IMR-90 (cell line): ENCODE measurements at regions not wholly inside any gene's neighbourhood (a gene's known extent, or its start where the extent isn't known, plus 50 kb on each side); places are given as distances from the start of the nearest gene placed in this dataset.

Experiments used
- ATAC-seq: fragments of 200-7000 bp; cut with Tn5 transposase; 2 replicates; pipeline ENCODE4 v1.9.1; 2020; ENCODE audit warnings: low read depth, mild to moderate bottlenecking, moderate library complexity
- BruUV-seq: library from RNA; stranded (reverse); fragments of 400-500 nt; replicated peaks from 2 replicates; lab custom pipeline; 2021; lab: Mats Ljungman, UMichigan
- CTCF ChIA-PET: fragments of 300-600 bp; formaldehyde crosslinking; extraction: SDS; loops from one replicate; lab custom pipeline; 2021; ENCODE audit warnings: antibody characterized with exemption; lab: Yijun Ruan, JAX
- POLR2A ChIA-PET: fragments of 300-600 bp; sonication (Branson Sonifier 250); formaldehyde crosslinking; loops from one replicate; lab custom pipeline; 2022; ENCODE audit warnings: antibody characterized with exemption; ENCODE audit not compliant: unreplicated experiment; lab: Charles Lee
- DNase-seq: peaks from one replicate; pipeline ENCODE4 v3.0.0; 2013
- H2AFZ ChIP-seq: replicated peaks from 2 replicates; pipeline ENCODE3; 2013; ENCODE audit warnings: low read length, mild to moderate bottlenecking; ENCODE audit not compliant: poor library complexity
- H2AK5ac ChIP-seq: 2 replicates; pipeline ENCODE4 v1.6.1; 2013; ENCODE audit warnings: low read depth, low read length, inconsistent platforms
- H2AK9ac ChIP-seq: replicated peaks from 2 replicates; pipeline ENCODE3; 2013; ENCODE audit warnings: mild to moderate bottlenecking, low read depth, low read length, moderate library complexity; ENCODE audit not compliant: poor library complexity
- H2BK120ac ChIP-seq: 2 replicates; pipeline ENCODE4 v1.6.1; 2013; ENCODE audit warnings: low read depth, low read length, inconsistent platforms
- H2BK15ac ChIP-seq: 3 replicates; pipeline ENCODE4 v1.6.1; 2013; ENCODE audit warnings: low read depth, low read length, inconsistent platforms
- H2BK20ac ChIP-seq: 2 replicates; pipeline ENCODE4 v1.6.1; 2013; ENCODE audit warnings: low read depth, mild to moderate bottlenecking, inconsistent platforms, low read length, moderate library complexity
- H2BK5ac ChIP-seq: 2 replicates; pipeline ENCODE4 v1.6.1; 2013; ENCODE audit warnings: mild to moderate bottlenecking, low read depth, low read length, inconsistent platforms; ENCODE audit not compliant: poor library complexity, severe bottlenecking
- H3K14ac ChIP-seq: replicated peaks from 2 replicates; pipeline ENCODE4 v1.6.1; 2013; ENCODE audit warnings: low read depth, low read length, inconsistent platforms
- H3K18ac ChIP-seq: 2 replicates; pipeline ENCODE4 v1.6.1; 2013; ENCODE audit warnings: low read depth, low read length, control low read depth
- H3K23ac ChIP-seq: 2 replicates; pipeline ENCODE4 v1.6.1; 2013; ENCODE audit warnings: low read depth, low read length, inconsistent platforms
- H3K27ac ChIP-seq: 2 replicates; pipeline ENCODE4 v1.5.1; 2013; ENCODE audit warnings: mild to moderate bottlenecking, control low read depth, low read length; ENCODE audit not compliant: insufficient read depth
- H3K27me3 ChIP-seq: 2 replicates; pipeline ENCODE4 v1.6.1; 2013; ENCODE audit warnings: low read length; ENCODE audit not compliant: control insufficient read depth, insufficient read depth
- H3K36me3 ChIP-seq: 2 replicates; pipeline ENCODE4 v1.6.1; 2013; ENCODE audit warnings: low read length, mixed read lengths; ENCODE audit not compliant: control insufficient read depth, insufficient read depth
- H3K4ac ChIP-seq: 2 replicates; pipeline ENCODE4 v1.6.1; 2013; ENCODE audit warnings: low read depth, low read length, inconsistent platforms
- H3K4me1 ChIP-seq: 2 replicates; pipeline ENCODE4 v1.6.1; 2013; ENCODE audit warnings: low read length, mixed read lengths; ENCODE audit not compliant: control insufficient read depth, insufficient read depth
- H3K4me2 ChIP-seq: 2 replicates; pipeline ENCODE4 v1.6.1; 2013; ENCODE audit warnings: low read depth, mild to moderate bottlenecking, control low read depth, low read length, moderate library complexity
- H3K4me3 ChIP-seq: 2 replicates; pipeline ENCODE4 v1.5.1; 2013; ENCODE audit warnings: low read depth, mild to moderate bottlenecking, control low read depth, low read length, moderate library complexity; ENCODE audit not compliant: insufficient read depth
- H3K56ac ChIP-seq: 2 replicates; pipeline ENCODE4 v1.6.1; 2013; ENCODE audit warnings: low read length, inconsistent platforms; ENCODE audit not compliant: insufficient read depth; ENCODE audit errors: extremely low read depth
- H3K79me1 ChIP-seq, 2 experiments: 2 replicates each; pipeline ENCODE4 v1.6.1; 2013; ENCODE audit warnings: low read length in 2 of 2, inconsistent platforms in 1 of 2, low read depth in 1 of 2
- H3K9ac ChIP-seq: 2 replicates; pipeline ENCODE4 v1.6.1; 2013; ENCODE audit warnings: low read depth, low read length, control low read depth
- H3K9me1 ChIP-seq: 2 replicates; pipeline ENCODE4 v1.6.1; 2013; ENCODE audit warnings: low read length, inconsistent platforms; ENCODE audit not compliant: insufficient read depth
- H3K9me3 ChIP-seq: 2 replicates; pipeline ENCODE4 v1.6.1; 2013; ENCODE audit warnings: low read length; ENCODE audit not compliant: control insufficient read depth, insufficient read depth
- H4K20me1 ChIP-seq: 2 replicates; pipeline ENCODE4 v1.6.1; 2013; ENCODE audit warnings: low read length, inconsistent platforms; ENCODE audit not compliant: insufficient read depth
- H4K5ac ChIP-seq: 2 replicates; pipeline ENCODE4 v1.6.1; 2013; ENCODE audit warnings: mild to moderate bottlenecking, low read depth, low read length, control low read depth
- H4K8ac ChIP-seq, 2 experiments: 2 replicates each; pipeline ENCODE4 v1.6.1; 2013; ENCODE audit warnings: low read depth in 2 of 2, low read length in 2 of 2, control low read depth in 1 of 2, inconsistent platforms in 1 of 2
- H4K91ac ChIP-seq: 2 replicates; pipeline ENCODE4 v1.6.1; 2013; ENCODE audit warnings: low read depth, low read length, inconsistent platforms; ENCODE audit not compliant: insufficient read depth
- CEBPB ChIP-seq: IDR thresholded peaks from 2 replicates; pipeline ENCODE4 v1.6.1; 2012; ENCODE audit warnings: low read depth, low read length, improper control_type of control experiment
- MAFK ChIP-seq: IDR thresholded peaks from 2 replicates; pipeline ENCODE4 v1.6.1; 2012; ENCODE audit warnings: low read depth, low read length, improper control_type of control experiment
- MAZ ChIP-seq: IDR thresholded peaks from 2 replicates; pipeline ENCODE4 v1.6.1; 2012; ENCODE audit warnings: low read depth, mild to moderate bottlenecking, low read length, improper control_type of control experiment, moderate library complexity, borderline replicate concordance
- WGBS, 2 experiments: methylation state at CpG; one replicate each; pipeline versions ENCODE4 v1.1.5 to v1.1.7; 2013; ENCODE audit warnings: missing lambda C conversion rate in 2 of 2; ENCODE audit not compliant: insufficient read length in 1 of 2; ENCODE audit errors: extremely low coverage in 2 of 2; 5-methylcytosine and 5-hydroxymethylcytosine counted together
- dilution Hi-C: fragments of 300-500 bp; cut with HindIII; formaldehyde crosslinking; loops from one replicate; pipeline ENCODE4 v1.14.3; 2018; ENCODE audit warnings: low sequenced_read_pairs; ENCODE audit not compliant: unreplicated experiment
- in situ Hi-C: fragments of 300-500 bp; cut with MboI; formaldehyde crosslinking; loops from 3 replicates; pipeline ENCODE4 v1.14.3; 2019; ENCODE audit warnings: low sequenced_read_pairs, inconsistent platforms, mixed read lengths
- intact Hi-C: fragments of 100-400 bp; cut with micrococcal nuclease; formaldehyde crosslinking; loops from 2 replicates; pipeline ENCODE4 v1.10.0; 2022

GRCh38 chr2:33893824-33894223, 294.7 kb upstream of the FAM98A start:
- H4K5ac ChIP-seq = no peak overlapping the region
- intact Hi-C loops = no loop called here
- H3K9me1 ChIP-seq = no peaks in the 10 kb centered on the region
- no peak overlapping the region for H4K91ac ChIP-seq
- in situ Hi-C loops = no loop called here
- H3K27me3 ChIP-seq = no peaks in the 10 kb centered on the region
- no peaks in the 10 kb centered on the region for H4K20me1 ChIP-seq
- no peak overlapping the region for H3K56ac ChIP-seq
- no peak overlapping the region for H2BK5ac ChIP-seq
- H2AK5ac ChIP-seq = no peak overlapping the region
- no peak overlapping the region for H4K8ac ChIP-seq
- H3K4me3 ChIP-seq = no peak overlapping the region
- H3K4me1 ChIP-seq = no peaks in the 10 kb centered on the region
- H2BK120ac ChIP-seq = no peak overlapping the region
- POLR2A ChIA-PET = no interaction called here
- H3K79me1 ChIP-seq = no peaks in the 10 kb centered on the region
- ATAC-seq = no peak
- WGBS, 2 experiments = no CpG with 5 or more reads among the region's 1 CpG
- no peak overlapping the region for H3K18ac ChIP-seq
- no peak overlapping the region for H3K14ac ChIP-seq
- no peak overlapping the region for H3K27ac ChIP-seq
- CTCF ChIA-PET = no interaction called here
- TF ChIP-seq MAZ (no peak), CEBPB (no peak), MAFK (no peak)
- no peak overlapping the region for H3K4ac ChIP-seq
- H3K4me2 ChIP-seq = no peak overlapping the region
- no peaks in the 10 kb centered on the region; the same call in 1 of the 2 replicates for H3K9me3 ChIP-seq
- BruUV-seq = no TSS peak
- H2AFZ ChIP-seq = no peak overlapping the region
- no peak overlapping the region for H2BK20ac ChIP-seq
- no peak overlapping the region for H2BK15ac ChIP-seq
- no peak overlapping the region for H3K9ac ChIP-seq
- H3K36me3 ChIP-seq = no peaks in the 10 kb centered on the region
- no peak overlapping the region for H2AK9ac ChIP-seq
- H3K23ac ChIP-seq = no peak overlapping the region
- DNase-seq = no peak
- dilution Hi-C loops = no loop called here
